NK-92 treated with Interleukin-12 subunit alpha and Interleukin-12 subunit beta, amount 100 ng/mL, for 24 hours (cell line): ENCODE measurements at regions not wholly inside any gene's neighbourhood (a gene's known extent, or its start where the extent isn't known, plus 50 kb on each side); places are given as distances from the start of the nearest gene placed in this dataset.

Experiments used
- DNase-seq: peaks from one replicate; lab custom pipeline; 2025; lab: John Stamatoyannopoulos, UW

DNA sequence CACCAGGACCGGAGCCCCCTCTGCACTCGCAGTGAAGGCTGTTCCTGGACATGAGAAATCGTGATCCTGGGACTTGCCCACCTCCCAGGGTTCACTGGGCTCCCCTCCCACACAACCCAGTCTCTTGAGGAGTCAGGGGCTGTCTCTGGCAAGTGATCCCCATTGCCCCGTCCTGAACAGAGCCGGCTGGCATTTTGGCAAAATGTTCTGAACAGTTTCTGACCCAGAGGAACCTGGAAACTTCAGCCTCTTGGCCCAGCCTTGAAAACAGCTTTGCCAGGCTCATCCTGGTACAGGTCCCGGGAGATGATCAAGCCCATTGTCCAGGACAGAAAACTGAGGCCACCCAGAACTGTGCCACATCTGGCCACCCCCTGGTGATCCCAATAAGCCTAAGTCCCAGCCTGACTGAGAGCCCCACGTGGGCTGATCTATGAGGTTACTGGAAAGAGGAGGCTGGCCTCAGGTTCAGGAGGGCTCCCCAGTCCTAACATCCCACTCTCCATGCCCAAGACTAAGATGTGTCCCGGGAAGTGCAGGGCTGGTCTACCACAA, 115.7 kb downstream of the OAT start:
- no peak for DNase-seq

DNA sequence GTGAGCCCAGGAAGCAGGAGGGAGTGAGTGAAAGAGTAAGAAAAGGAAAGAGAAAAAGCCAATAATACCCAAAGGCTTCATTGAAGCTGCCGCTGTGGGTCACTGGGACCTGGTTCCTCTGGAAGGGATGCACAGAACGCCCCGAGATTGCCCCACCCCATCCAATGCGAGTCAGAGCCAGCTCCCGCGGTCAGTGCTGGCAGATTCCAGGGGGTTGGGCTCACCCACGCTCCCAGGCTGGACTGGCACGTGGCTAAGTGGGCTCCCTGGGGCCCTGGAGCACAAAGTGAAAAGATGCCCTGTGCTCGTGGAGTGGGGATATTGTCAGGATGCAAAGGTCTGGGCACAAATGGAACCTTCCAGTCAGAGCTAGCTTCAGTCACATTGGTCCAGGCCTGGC, 117.0 kb downstream of the OAT start:
- no peak for DNase-seq

DNA sequence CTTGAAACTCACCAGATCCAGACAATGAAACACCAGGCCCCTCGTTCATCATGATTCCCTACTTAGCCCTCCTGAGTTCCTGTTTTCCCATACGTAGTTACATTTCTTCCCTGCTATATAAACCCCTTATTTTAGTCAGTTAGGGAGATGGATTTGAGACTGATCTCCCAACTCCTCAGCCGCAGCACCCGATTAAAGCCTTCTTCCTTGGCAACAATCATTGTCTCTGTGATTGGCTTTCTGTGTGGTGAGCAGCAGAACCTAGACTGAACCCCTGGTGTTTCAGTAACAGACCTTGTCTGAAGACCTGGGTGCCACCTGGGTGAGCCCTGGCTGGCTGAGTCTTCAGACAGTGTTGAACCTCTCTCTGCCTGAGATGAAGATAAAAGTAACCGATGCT, 118.0 kb downstream of the OAT start:
- no peak for DNase-seq

DNA sequence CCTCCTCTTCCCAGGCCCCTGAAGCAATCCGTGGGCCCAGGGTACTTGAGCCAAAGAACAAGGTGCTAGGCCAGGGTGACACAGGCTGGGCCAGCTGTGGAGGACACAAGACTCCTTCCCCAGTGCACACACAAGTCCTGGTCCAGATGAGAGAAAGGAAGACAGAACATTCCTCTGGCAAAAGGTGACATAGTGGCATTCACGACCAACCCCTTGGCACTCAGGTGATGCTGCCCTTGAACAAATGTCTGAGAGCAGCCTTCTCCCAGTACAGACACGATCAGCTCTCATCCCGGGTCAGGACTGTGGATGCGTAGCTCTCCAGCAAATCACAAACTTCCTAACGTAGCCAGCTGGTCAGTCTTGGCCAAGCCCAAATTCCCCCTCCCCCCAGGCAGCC, 118.5 kb downstream of the OAT start:
- DNase-seq = no peak

DNA sequence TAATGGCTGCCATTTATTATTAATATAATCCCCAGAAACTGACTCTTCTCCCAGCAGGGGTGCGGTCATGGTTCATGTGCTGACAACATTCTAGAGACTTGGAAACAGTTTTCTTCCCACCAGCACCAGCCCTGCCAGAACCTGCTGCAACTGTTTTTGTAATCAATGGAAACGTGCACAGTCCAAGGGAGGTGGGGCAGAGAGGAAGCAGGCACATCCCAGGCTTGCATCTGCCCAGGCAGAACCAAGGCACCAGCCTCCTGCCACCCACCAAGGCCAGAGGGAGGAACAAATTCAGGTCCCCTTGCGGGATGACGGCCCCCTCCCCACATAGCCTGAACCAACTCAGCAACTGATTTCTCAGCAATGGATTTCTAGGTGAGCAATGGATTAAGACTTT, 119.0 kb downstream of the OAT start:
- DNase-seq = no peak

DNA sequence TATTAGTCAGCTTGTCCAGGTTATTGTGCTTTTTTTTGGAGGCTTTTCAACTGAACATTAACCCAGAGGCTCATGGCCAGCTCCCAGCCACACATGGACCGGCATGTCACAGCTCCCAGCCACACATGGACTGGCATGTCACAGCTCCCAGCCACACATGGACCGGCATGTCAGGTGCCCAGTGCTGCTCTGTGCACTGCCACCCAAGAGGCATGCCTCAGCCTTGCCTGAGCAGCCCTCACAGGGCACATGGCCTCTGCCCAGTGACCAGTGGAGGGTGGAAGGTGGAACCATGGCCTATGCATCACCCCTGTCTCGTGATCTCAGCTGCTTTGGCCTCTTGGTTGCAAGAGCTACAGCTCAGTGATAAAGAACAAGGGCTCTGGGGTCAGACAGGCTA, 119.8 kb downstream of the OAT start:
- no peak for DNase-seq

DNA sequence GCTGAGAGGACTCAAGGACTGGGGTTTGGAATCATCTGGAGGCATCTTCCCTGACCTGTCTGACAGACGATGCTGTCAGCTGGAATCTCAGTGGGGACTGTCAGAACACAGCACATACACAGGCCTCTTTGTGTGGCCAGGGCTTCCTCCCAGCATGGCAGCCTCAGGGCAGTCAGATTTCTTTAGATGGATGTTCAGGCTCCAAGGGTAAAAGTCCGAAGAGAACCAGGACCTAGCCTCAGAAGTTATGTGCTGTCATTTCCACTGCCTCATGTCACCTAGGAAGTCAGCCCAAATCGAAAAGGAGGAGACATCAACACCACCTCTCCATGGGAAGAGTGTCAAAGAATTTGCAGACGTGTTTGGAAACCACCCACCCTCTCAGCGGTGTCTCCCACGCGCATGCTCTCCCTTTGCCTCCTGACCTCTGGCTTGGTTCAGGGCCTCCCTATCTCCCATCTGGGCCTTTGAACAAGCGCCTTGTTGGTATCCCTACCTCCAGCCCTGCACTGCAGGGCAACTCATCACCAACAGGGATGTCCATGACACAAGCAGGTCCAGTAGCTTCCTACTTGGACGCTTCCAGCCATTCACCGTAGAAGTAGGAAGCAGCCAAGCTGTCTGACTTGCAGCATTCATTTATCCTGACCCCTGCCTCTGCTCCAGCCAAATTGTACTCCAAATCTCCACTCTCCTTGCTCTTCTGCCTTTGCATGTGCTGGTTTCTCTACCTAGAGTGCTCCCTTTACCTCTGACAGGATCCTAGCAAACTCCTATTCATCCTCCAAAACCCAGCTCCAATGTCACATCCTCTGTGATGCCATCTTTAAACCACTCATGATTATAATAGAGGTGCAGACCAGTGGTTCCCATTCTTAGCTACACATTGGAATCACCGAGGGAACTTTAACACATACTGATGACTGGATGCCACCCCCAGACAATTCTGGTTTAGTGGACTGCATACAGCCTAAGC, 121.6 kb downstream of the OAT start:
- DNase-seq = no peak

DNA sequence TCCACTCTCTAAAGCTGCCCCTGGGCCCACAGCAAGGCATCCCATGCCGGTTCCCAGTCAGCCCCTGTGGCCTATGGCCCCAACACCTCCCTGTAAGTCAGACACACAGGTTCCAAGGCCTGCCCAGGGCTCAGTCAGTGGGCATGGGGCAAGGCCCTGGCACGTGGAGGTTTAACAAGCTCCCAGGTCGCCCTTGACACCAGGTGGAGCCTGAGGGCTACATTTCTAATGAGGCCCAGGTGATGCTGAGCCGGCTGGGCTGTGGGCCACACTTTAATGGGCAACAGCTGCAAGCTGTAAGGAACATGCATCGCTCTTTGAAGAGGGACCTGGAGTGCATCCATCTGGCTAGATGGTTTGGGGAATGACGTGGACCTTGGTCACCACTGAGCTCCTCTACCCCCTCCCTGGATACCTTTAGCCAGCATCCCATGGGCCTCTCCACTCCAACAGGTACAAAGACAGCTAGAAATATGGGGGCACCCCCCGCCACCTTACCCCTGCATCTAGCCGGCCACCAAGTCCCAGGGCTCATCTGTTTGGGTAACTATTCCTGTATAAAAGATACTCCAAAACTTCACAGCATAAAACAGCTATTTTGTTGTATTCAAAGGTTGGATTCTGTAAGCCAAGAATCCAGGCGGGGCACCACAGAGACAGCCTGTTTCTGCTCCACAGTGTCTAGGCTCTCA, 122.5 kb downstream of the OAT start:
- DNase-seq = no peak

DNA sequence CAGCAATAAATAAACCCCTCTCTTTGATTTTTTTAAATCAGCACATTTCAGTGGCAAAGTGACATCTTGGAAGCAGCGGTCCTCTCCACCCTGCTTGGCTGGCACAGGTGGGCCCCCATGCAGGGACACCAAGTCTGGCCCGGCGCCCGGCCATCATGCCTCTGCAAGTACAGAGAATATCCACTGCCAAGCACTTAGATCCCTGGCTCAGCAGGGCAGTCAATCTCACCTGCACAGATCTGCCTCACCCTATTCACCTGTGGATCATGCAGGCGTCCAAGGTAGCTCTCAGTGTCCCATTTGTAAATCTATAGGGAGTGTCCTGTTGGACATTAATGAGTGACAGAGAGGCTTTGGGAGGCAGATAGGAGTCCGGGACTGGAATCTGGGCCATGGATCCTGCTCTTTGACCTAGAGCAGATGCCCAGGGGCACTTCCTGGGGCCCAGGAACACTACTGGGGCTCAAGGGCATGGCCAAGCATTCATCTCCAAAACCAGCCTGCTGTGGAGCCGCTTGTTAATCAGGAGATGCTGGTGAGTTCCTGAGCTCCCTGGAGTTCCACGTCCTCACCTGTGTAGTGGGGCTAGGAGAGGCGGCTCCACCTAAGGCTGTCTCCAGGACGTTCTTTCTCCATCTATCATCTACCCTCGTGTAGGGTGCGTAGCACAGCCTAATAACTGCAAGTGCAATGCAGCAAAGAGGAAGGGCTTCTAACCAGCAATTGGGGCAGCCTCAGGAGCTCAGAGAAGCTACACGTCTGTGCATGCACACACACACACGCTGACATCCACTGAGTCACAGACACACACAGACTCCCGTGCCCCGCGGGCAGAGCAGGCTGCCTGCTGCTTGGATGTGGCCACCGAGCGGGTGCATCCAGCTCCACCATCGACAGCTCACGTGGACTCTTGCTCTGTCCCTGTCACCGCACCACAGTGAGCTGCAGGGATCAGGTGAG, 123.6 kb downstream of the OAT start:
- no peak for DNase-seq

DNA sequence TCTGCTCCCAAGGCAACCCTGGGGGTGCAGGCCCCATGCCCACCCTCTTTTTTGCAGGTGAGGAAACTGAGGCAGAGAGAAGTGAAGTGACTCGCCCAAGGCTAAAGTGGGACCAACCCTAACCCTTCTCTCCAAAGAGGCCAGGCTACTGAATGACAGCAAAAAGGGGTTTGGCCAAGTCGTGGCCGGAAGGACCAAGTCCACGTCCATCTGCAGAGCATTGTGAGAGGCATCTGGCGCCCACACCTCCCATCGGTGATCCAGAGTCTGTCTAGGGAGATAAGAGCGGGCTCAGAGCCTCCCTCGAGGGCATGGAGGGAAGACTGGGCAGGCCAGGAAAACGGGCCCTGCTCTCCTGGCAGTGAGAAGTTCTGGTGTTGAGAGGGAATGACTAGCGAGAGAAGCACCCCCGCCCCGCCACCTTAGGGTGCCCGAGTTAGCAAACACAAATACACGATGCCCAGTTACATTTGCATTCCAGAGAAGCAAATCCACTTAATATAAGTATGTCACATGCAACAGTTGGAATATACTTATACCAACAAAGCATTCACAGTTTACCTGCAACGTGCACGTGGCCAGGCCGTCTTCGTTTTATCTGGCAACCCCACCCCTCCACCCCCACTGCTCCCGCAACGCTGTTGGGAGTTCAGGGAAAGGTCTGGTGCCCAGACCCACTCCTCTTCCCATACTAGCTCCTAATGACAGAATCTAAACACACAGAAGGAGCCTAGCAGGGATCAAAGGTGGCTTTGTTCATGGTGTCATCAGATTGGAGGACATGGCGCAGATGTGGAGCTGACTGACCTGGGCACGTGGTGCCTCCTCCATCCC, 124.9 kb downstream of the OAT start:
- DNase-seq = no peak

DNA sequence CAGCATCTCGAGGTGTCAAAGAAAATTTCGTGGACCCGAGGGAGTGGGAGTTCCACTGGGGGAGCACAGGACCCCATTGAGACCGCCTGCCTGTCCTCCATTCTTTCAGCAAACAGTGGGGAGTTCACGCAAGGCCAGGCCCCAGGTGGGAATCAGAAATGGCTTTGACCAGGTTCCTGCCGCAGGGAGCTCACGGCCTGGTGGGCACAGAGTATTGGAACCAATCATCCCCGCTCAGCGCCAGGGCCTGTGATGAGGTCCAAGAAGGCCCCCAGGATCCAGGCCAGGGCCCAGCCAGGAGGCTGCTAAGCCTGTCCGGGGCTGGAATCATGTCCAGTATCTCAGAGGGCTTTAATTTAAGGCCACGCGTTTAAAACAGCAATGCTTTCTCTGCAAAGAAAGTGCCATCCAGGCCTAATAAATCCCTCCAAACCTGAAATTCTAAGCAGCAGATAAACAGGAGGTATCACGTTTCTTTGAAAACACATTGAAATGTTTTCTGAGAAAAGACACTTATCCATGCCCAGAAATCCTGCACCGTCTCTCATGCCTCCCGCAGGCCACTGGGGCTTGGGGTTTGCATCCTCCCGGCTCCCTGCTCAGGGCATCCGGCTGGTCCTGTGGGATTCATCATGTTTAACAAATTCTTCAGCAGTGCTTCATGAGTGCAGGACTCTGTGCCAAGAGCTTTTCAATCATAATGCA, 125.7 kb downstream of the OAT start:
- no peak for DNase-seq

DNA sequence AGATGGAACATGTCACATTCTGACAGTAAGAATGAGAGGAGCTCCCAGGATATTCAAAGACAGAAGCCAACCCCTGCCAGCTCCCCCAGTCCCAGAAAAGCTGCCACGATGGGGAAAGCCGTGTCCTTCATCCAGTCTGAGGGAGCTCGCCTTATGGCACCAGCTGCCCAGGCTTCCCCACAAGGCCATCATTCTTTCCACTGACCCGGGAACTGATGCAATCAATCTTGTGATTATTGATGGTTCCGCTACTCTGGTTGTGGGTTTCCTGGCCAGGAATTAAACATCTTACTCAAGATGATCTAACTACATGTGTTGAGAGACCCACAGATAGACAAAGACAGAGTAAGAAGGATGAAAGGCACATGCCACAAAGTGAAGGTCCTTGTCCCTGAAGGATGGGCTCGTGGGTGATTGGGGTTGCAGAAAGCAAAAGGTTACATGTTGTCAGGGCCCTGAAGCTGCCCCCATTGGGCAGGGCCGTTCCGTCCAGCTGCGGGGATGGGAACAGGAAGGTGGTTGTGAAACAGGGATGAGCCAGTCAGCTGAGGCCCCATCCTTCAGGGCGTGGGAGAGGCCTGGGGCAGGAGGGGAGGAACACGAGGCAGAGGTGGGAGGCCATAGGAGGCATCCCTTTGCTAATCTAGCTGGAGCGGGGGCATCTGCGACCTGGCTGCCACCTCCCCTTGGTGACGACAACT, 127.6 kb downstream of the OAT start:
- no peak for DNase-seq

DNA sequence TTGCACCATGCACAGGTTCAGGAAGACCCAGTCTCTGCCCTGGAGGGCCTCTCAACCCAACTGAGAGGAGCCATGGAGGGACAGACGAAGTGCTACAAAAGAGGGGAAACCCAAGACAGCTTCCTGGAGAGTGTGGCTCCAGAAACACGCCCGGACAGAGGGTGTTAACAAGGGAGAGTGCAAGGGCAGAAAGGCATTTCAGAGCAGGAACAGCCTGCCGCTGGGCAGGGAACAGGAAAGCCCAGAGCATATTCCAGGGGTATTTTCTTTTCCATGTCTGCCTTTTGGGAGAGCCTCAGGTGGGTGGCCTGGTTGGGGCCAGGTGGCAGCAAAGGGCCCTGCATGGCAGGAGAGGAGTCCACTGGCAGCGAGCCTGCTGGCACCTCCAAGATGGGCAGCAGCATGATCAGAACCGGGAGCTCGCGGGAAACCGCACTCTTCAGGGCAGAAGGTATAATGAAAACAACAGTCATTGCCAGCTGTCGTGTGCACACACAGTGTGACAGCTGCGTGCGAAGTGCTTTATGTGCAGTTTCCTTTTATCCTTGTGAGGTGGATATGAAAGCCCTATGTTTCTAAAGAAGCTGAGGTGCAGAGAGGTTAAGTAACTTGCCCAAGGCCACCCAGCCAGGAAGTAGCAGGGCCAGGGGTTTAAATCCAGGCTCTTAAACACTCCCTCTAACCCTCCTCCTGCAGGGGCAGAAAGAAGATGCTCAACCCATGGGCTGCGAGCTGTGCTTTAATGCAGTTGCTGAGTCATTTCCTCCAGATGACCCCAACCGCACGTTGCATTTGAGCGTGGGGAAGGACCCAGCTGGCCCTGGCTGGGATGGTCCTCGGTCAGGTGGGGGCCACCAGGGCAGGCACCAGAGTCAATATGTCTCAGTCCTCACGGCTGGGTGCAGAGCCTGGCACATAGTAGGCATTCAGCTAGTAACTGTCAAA, 128.6 kb downstream of the OAT start:
- DNase-seq = no peak

DNA sequence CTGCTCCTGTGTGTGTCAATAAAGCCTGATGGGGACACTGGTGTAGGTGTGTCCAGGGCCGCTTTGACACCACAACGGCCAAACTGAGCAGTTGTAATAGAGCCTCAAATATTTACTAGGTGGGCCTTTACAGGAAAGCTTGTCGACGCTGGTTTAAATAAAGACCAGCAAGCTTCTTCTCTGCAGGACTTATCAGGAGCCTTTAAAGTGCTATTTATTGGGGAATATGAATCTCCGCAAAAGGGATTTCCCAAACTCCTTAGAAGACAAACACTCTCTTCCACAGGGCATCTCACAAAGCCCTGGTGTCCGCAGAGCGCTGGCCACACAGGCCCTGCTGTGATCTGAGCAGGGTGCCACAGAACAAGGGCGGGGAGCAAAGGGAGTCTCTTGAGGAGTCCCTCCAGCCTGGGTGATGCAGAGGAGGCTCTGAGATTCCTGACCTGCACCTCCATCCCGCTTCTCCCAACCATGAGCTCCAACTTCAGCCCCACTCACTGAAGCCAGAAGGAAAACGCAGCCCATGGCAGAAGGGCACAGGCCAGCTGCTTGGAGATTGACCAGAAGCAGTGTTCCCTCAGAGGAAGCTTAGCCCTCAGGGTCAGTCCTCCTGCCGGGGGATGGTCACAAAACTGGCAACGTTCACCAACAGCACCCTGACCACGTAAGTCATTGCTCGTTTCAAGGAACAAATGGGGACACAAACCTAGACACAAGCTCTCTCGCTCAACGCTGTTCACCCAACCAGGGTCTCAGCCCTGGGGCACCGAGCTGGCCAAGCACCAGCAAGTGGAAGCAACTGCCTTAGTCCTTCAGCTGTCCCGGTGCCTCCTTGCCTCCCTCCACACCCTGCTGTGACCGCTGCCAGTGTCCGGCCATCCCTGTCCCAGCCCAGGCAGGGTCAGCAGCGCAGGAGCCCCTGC, 129.5 kb downstream of the OAT start:
- DNase-seq = no peak

DNA sequence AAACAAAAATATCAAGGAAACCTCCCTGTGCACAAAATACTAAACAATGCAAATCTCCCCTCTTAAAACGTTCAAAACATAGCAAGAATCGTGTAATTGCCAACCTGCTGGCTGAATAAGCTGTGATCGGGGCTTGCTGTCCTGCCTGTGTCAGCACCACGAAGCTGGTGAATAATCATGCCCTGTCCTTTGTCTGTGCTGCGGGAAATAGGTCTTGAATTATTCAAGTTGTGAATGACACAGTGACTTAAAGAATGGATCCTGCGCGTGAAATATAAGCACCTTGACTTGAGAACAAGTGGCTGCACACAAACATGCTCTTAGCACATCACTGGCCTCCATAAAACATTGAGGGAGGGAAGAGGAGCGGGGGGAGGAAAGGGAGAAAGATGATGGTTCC, 130.2 kb downstream of the OAT start:
- DNase-seq = no peak

DNA sequence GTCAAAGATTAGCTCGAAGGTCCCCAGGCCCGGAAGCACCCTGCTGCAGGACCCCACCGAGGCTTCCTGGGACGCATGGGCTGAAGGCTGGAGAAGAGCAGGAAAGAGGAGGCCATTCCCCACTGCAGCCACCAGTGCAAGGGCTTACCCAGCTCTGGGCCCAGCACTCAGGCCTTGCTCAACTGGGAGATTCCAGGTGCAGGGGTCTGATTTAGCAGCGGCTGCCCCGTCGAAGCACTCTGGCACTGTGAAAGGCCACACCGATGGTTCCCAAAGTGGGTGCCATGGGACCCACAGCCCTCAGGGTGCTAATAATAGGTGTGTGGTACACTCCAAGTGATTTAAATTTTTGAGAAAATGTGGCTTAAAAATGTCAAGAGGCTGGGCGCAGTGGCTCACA, 130.9 kb downstream of the OAT start:
- DNase-seq = no peak

DNA sequence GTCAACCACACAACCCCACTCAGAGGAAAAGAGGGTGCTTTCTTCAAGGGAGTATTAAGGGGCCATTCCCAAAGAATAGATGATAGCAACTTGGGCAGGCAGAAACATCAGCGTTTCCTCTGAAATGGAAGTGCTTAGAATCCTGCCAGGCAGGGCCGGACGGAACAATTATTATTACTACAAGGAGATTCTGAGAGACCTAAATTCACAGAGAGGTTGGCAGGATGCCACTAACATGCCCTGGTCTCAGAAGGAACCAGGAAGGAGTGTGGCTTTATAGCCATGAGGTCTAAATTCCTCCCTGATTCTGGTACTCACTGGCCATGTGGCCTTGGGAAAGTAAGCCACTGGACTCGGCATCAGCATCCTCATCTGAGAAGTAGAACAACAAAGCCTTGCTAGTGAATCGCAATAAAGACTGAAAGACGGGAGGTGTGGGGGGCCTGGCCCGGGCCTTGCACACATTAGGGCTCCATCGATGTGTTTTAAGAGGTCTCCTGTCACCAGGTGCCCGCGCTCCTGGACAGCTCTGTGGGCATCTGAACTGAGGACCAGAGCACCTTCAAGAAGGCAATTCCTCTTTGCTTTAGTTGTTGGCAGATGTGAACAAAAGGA, 131.5 kb downstream of the OAT start:
- no peak for DNase-seq
